Natural killer cell (primary cell): ENCODE measurements at regions not wholly inside any gene's neighbourhood (a gene's known extent, or its start where the extent isn't known, plus 50 kb on each side); places are given as distances from the start of the nearest gene placed in this dataset.
A peak's percentile ranks its signal among the peaks of the same experiment; 100 is the strongest.

Experiments used
- ATAC-seq, 3 donors: fragments of 150-1000 bp in 2 of 3; fragments of 200-7000 bp in 1 of 3; cut with Tn5 transposase; 1 replicate in 1 of 3; 2 replicates in 2 of 3; pipeline ENCODE4 v1.10.0; 2021; ENCODE audit warnings: mild to moderate bottlenecking in 2 of 3, moderate library complexity in 2 of 3
- DNase-seq, 2 donors: peaks; one replicate each; pipeline versions ENCODE4 v3.0.0 to v3.0.0-alpha.2; 2013 to 2021; ENCODE audit warnings: mixed read lengths in 1 of 2
- H3K27ac ChIP-seq: one replicate; pipeline ENCODE4 v1.5.1; 2013; ENCODE audit warnings: mild to moderate bottlenecking, low read length
- H3K27me3 ChIP-seq: one replicate; pipeline ENCODE4 v1.6.1; 2013; ENCODE audit warnings: low read length; ENCODE audit not compliant: control insufficient read depth, insufficient read depth
- H3K36me3 ChIP-seq: one replicate; pipeline ENCODE4 v1.6.1; 2013; ENCODE audit warnings: low read length; ENCODE audit not compliant: control insufficient read depth, insufficient read depth
- H3K4me1 ChIP-seq: one replicate; pipeline ENCODE4 v1.6.1; 2013; ENCODE audit warnings: low read length; ENCODE audit not compliant: control insufficient read depth, insufficient read depth
- H3K4me3 ChIP-seq: one replicate; pipeline ENCODE4 v1.5.1; 2013; ENCODE audit warnings: low read length
- H3K9me3 ChIP-seq: one replicate; pipeline ENCODE4 v1.6.1; 2013; ENCODE audit warnings: low read length; ENCODE audit not compliant: control insufficient read depth, insufficient read depth
- H3K27ac Mint-ChIP-seq, 2 donors: one replicate each; pipeline ENCODE4 v1.8.0; 2022; ENCODE audit warnings: mild to moderate bottlenecking in 2 of 2, mixed read lengths in 2 of 2, moderate library complexity in 1 of 2
- H3K27me3 Mint-ChIP-seq, 2 donors: one replicate each; pipeline ENCODE4 v1.8.0; 2022; ENCODE audit warnings: low read depth in 2 of 2, mixed read lengths in 2 of 2
- H3K36me3 Mint-ChIP-seq: one replicate; pipeline ENCODE4 v1.8.0; 2022; ENCODE audit warnings: mixed read lengths
- H3K4me1 Mint-ChIP-seq, 2 donors: one replicate each; pipeline ENCODE4 v1.8.0; 2022; ENCODE audit warnings: mixed read lengths in 2 of 2
- H3K4me3 Mint-ChIP-seq: one replicate; pipeline ENCODE4 v1.8.0; 2022; ENCODE audit warnings: mild to moderate bottlenecking, moderate library complexity, mixed read lengths
- H3K9me3 Mint-ChIP-seq, 2 donors: one replicate each; pipeline ENCODE4 v1.8.0; 2022; ENCODE audit warnings: mixed read lengths in 2 of 2
- CTCF ChIP-seq: fragments of 200-600 bp; IDR thresholded peaks from one replicate; pipeline ENCODE4 v1.8.0; 2022; ENCODE audit warnings: antibody characterized with exemption
- WGBS: methylation state at CpG from one replicate; pipeline ENCODE4 v1.1.7; 2013; ENCODE audit warnings: missing lambda C conversion rate; ENCODE audit not compliant: insufficient coverage; 5-methylcytosine and 5-hydroxymethylcytosine counted together
- intact Hi-C: fragments of 100-400 bp; cut with micrococcal nuclease; formaldehyde crosslinking; loops from one replicate; pipeline ENCODE4 v1.14.2; 2022

- H3K4me1 ChIP-seq, result peaks cover 42% of the 10 kb centered on the region
- intact Hi-C loops, result no loop called here
- TF ChIP-seq CTCF, result no peak
- H3K9me3 ChIP-seq, result no peaks in the 10 kb centered on the region
- no peaks in the 10 kb centered on the region for H3K27me3 ChIP-seq
- H3K4me1 Mint-ChIP-seq, result peaks cover 9 to 29% of the 10 kb centered on the region in 2 donors
- no peak overlapping the region for H3K4me3 Mint-ChIP-seq
- 96% methylated on average over 5 of the region's 5 CpGs for WGBS
- H3K36me3 Mint-ChIP-seq, result no peaks in the 10 kb centered on the region
- H3K9me3 Mint-ChIP-seq, result no peaks in the 10 kb centered on the region
- H3K27ac ChIP-seq, result no peak overlapping the region
- no peak overlapping the region for H3K27ac Mint-ChIP-seq
- peaks cover 0 to 7% of the 10 kb centered on the region in 2 donors for H3K27me3 Mint-ChIP-seq
- H3K36me3 ChIP-seq, result no peaks in the 10 kb centered on the region
- no peak overlapping the region for H3K4me3 ChIP-seq
- DNase-seq (no peak), ATAC-seq (no peak)
These were observed 225.4 kb downstream of the SEC14L1 start for GRCh38 chr17:77366206-77366557.

GRCh38 chr17:77366558-77367245 lies 225.9 kb downstream of the SEC14L1 start:
- WGBS, result 68% methylated on average over 8 of the region's 8 CpGs
- H3K9me3 ChIP-seq, result no peaks in the 10 kb centered on the region
- no peaks in the 10 kb centered on the region for H3K36me3 ChIP-seq
- H3K36me3 Mint-ChIP-seq, result no peaks in the 10 kb centered on the region
- no peaks in the 10 kb centered on the region for H3K27me3 ChIP-seq
- ATAC-seq (no peak), DNase-seq (no peak)
- peaks cover 48% of the 10 kb centered on the region for H3K4me1 ChIP-seq
- intact Hi-C loops, result no loop called here
- TF ChIP-seq CTCF, result no peak
- no peak overlapping the region for H3K4me3 ChIP-seq
- no peak overlapping the region for H3K4me3 Mint-ChIP-seq
- no peaks in the 10 kb centered on the region for H3K9me3 Mint-ChIP-seq
- peaks cover 12 to 33% of the 10 kb centered on the region in 2 donors for H3K4me1 Mint-ChIP-seq
- H3K27ac Mint-ChIP-seq, result no peak overlapping the region
- H3K27me3 Mint-ChIP-seq, result peaks cover 0 to 7% of the 10 kb centered on the region in 2 donors
- H3K27ac ChIP-seq, result no peak overlapping the region

- peaks cover 17 to 38% of the 10 kb centered on the region in 2 donors for H3K4me1 Mint-ChIP-seq
- Histone ChIP-seq H3K27ac (no peak overlapping the region), H3K36me3 (no peaks in the 10 kb centered on the region), H3K27me3 (no peaks in the 10 kb centered on the region), H3K4me3 (no peak overlapping the region), H3K4me1 (peaks cover 42% of the 10 kb centered on the region), H3K9me3 (no peaks in the 10 kb centered on the region)
- H3K4me3 Mint-ChIP-seq, result no peak overlapping the region
- DNase-seq (no peak), ATAC-seq (no peak)
- no peak overlapping the region for H3K27ac Mint-ChIP-seq
- no peaks in the 10 kb centered on the region for H3K9me3 Mint-ChIP-seq
- TF ChIP-seq CTCF, result no peak
- H3K36me3 Mint-ChIP-seq, result no peaks in the 10 kb centered on the region
- intact Hi-C loops, result no loop called here
- H3K27me3 Mint-ChIP-seq, result peaks cover 0 to 2% of the 10 kb centered on the region in 2 donors
- 98% methylated on average over 13 of the region's 13 CpGs for WGBS
These were observed 228.8 kb downstream of the SEC14L1 start for GRCh38 chr17:77369544-77369971.

- Mint-ChIP-seq H3K27ac (peak overlapping the region; percentile 41 to 82), H3K9me3 (no peaks in the 10 kb centered on the region), H3K4me1 (peaks cover 25 to 48% of the 10 kb centered on the region in 2 donors), H3K4me3 (peak overlapping the region; percentile 72), H3K36me3 (no peaks in the 10 kb centered on the region), H3K27me3 (peaks cover 0 to 2% of the 10 kb centered on the region in 2 donors)
- DNase-seq, result no peak
- H3K4me1 ChIP-seq, result peaks cover 50% of the 10 kb centered on the region
- H3K4me3 ChIP-seq, result no peak overlapping the region
- 95% methylated on average over 5 of the region's 5 CpGs for WGBS
- H3K27me3 ChIP-seq, result no peaks in the 10 kb centered on the region
- no peak overlapping the region for H3K27ac ChIP-seq
- H3K9me3 ChIP-seq, result no peaks in the 10 kb centered on the region
- no peak for TF ChIP-seq CTCF
- ATAC-seq, result no peak
- H3K36me3 ChIP-seq, result no peaks in the 10 kb centered on the region
- intact Hi-C loops, result loop anchor here (5.0 kb wide), 1 partner anchor 38 kb away; no protein-coding TSS in a partner anchor
These were observed 229.8 kb downstream of the SEC14L1 start for GRCh38 chr17:77370586-77370985.
